ENCODE measurements at regions not wholly inside any gene's neighbourhood (a gene's known extent, or its start where the extent isn't known, plus 50 kb on each side); places are given as distances from the start of the nearest gene placed in this dataset.

GRCh38 chr17:63381101-63381729 lies 64.9 kb downstream of the CYB561 start:
- TF ChIP-seq EP300 (IDR thresholded peaks at IDR 0.05; ENCODE audit: borderline replicate concordance in 1 of 2, low read depth in 1 of 2, low read length in 1 of 2) (peak; percentile 43 to 98; a peak in 3 of 4 replicates), CTCF (IDR thresholded peaks at IDR 0.05) (no peak), CHD2 (IDR thresholded peaks at IDR 0.05; ENCODE audit: low read length, partially characterized antibody) (peak; percentile 92), USF2 (IDR thresholded peaks at IDR 0.05; ENCODE audit: borderline replicate concordance, low read depth, low read length) (no peak), ZBTB33 (IDR thresholded peaks at IDR 0.05; ENCODE audit: borderline replicate concordance, low read depth) (no peak), GATA2 (CRISPR knock-in tag; IDR thresholded peaks at IDR 0.05) (peak; percentile 98), NFIC (IDR thresholded peaks at IDR 0.05; ENCODE audit: borderline replicate concordance) (no peak; the same call in 1 of the 2 replicates), EZH2phosphoT487 (IDR thresholded peaks at IDR 0.05; ENCODE audit: borderline replicate concordance, low read depth) (no peak)
